Activated B cell treated with CpG ODN at 0.5 μM for 24 hours (primary cell): ENCODE measurements at regions not wholly inside any gene's neighbourhood (a gene's known extent, or its start where the extent isn't known, plus 50 kb on each side); places are given as distances from the start of the nearest gene placed in this dataset.

Experiments used
- ATAC-seq: fragments of 200-7000 bp; cut with Tn5 transposase; one replicate; pipeline ENCODE4 v1.10.0; 2021; ENCODE audit warnings: low read depth, mild to moderate bottlenecking, moderate library complexity
- CTCF ChIA-PET: fragments of 350-600 bp; sonication (Branson Sonifier 250); formaldehyde crosslinking; loops from one replicate; lab custom pipeline; 2021; ENCODE audit warnings: antibody characterized with exemption; lab: Charles Lee
- POLR2A ChIA-PET: fragments of 350-600 bp; sonication (Branson Sonifier 250); formaldehyde crosslinking; loops from one replicate; lab custom pipeline; 2021; ENCODE audit warnings: antibody characterized with exemption; lab: Charles Lee
- DNase-seq: peaks from one replicate; pipeline ENCODE4 v3.0.0; 2022
- H3K27ac Mint-ChIP-seq: one replicate; pipeline ENCODE4 v1.8.0; 2020; ENCODE audit warnings: mixed read lengths
- H3K27me3 Mint-ChIP-seq: one replicate; pipeline ENCODE4 v1.8.0; 2021; ENCODE audit warnings: mixed read lengths
- H3K36me3 Mint-ChIP-seq: one replicate; pipeline ENCODE4 v1.8.0; 2021; ENCODE audit warnings: low read depth, mixed read lengths
- H3K4me1 Mint-ChIP-seq: one replicate; pipeline ENCODE4 v1.8.0; 2021; ENCODE audit warnings: mixed read lengths
- H3K4me3 Mint-ChIP-seq: one replicate; pipeline ENCODE4 v1.8.0; 2020; ENCODE audit warnings: mild to moderate bottlenecking, mixed read lengths
- H3K9me3 Mint-ChIP-seq: one replicate; pipeline ENCODE4 v1.8.0; 2020; ENCODE audit warnings: mixed read lengths
- intact Hi-C: fragments of 100-400 bp; cut with micrococcal nuclease; formaldehyde crosslinking; loops from one replicate; pipeline ENCODE4 v1.15.1; 2024
- TF ChIP-seq, protein P1 (sequence below): fragments of 200-600 bp; IDR thresholded peaks from one replicate; pipeline ENCODE4 v1.8.0; 2022; ENCODE audit warnings: antibody characterized with exemption, mild to moderate bottlenecking

DNA sequence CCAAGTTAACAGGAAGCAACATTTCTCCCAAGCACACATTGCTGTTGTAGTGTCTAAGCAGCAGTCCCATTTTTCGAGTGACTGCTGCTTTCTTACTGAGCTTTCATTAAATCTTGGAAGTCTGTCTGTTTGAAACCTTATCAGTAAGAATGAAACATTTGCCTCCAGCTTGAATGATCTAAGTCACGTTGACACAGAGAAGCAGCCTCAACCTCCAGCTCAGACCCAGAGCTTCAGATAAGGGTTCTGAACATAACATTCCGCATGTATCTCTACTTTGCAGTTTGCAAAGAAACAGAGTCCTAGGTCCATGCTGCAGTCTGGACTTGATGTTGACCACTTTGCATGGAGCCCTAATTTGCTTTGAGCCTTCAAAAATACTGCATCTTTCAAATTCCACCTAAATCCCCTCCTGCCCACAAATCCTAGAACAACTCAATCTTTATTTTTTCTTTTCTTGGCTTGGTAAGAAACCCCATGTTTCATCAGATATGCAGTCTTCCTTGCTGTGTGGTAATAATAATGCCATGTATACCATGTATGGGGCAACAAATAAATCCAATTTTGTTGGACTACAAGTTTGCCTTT is 698.7 kb upstream of the IGFBP3 start:
- Mint-ChIP-seq H3K4me1 (no peaks in the 10 kb centered on the region), H3K27ac (no peak overlapping the region), H3K9me3 (peaks cover 3% of the 10 kb centered on the region), H3K36me3 (no peaks in the 10 kb centered on the region), H3K4me3 (no peak overlapping the region), H3K27me3 (no peaks in the 10 kb centered on the region)
- TF ChIP-seq, protein P1, sequence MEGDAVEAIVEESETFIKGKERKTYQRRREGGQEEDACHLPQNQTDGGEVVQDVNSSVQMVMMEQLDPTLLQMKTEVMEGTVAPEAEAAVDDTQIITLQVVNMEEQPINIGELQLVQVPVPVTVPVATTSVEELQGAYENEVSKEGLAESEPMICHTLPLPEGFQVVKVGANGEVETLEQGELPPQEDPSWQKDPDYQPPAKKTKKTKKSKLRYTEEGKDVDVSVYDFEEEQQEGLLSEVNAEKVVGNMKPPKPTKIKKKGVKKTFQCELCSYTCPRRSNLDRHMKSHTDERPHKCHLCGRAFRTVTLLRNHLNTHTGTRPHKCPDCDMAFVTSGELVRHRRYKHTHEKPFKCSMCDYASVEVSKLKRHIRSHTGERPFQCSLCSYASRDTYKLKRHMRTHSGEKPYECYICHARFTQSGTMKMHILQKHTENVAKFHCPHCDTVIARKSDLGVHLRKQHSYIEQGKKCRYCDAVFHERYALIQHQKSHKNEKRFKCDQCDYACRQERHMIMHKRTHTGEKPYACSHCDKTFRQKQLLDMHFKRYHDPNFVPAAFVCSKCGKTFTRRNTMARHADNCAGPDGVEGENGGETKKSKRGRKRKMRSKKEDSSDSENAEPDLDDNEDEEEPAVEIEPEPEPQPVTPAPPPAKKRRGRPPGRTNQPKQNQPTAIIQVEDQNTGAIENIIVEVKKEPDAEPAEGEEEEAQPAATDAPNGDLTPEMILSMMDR = no peak
- ATAC-seq = no peak
- DNase-seq = no peak
- intact Hi-C loops = no loop called here
- CTCF ChIA-PET = no interaction called here
- POLR2A ChIA-PET = no interaction called here

DNA sequence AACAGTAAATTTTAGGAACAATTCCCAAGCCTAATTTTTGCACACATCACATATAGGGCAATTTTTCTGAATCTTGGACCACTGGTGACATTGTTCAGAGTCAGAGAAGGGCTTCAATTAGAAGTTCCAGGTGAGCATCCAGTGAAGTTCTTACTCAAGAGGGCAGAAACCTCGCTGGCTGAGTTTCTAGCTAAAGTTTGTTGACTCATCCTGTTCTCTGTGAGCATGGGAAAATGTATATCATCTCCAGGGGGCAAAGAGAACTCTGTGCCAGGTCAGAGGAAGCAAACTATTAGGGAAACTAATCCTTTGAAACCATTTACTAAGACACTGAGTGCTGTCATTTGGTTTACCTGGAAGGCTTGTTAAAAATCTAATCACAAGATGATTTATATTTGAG is 695.6 kb upstream of the IGFBP3 start:
- ATAC-seq (no peak), DNase-seq (no peak)
- POLR2A ChIA-PET = no interaction called here
- no peaks in the 10 kb centered on the region for H3K4me1 Mint-ChIP-seq
- H3K4me3 Mint-ChIP-seq = no peak overlapping the region
- H3K27ac Mint-ChIP-seq = no peak overlapping the region
- CTCF ChIA-PET = no interaction called here
- intact Hi-C loops = no loop called here
- TF ChIP-seq, protein P1 = no peak
- no peaks in the 10 kb centered on the region for H3K36me3 Mint-ChIP-seq
- H3K9me3 Mint-ChIP-seq = peaks cover 3% of the 10 kb centered on the region
- no peaks in the 10 kb centered on the region for H3K27me3 Mint-ChIP-seq

DNA sequence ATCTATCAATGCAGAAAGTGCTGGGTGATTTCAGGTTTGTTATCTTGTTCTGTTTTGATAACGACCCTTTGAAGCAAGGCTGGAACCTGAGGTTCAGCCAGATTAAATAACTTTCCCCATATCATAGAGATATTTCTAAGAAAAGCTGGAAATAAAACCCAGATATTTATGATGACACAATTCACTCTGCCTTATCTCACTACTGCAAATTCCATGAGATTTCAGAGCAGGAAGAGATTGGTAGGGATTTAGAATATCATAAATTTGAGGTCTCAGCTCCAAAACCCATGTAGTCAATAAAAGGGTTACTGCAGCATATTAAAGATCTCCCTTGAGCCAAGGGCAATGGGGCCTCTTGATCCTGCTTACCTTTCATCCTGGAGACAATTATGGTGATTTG is 692.5 kb upstream of the IGFBP3 start:
- Mint-ChIP-seq H3K27ac (no peak overlapping the region), H3K4me3 (no peak overlapping the region), H3K36me3 (no peaks in the 10 kb centered on the region), H3K4me1 (no peaks in the 10 kb centered on the region), H3K27me3 (no peaks in the 10 kb centered on the region), H3K9me3 (peaks cover 3% of the 10 kb centered on the region)
- CTCF ChIA-PET = no interaction called here
- DNase-seq (no peak), ATAC-seq (no peak)
- TF ChIP-seq, protein P1 = no peak
- intact Hi-C loops = no loop called here
- POLR2A ChIA-PET = no interaction called here

DNA sequence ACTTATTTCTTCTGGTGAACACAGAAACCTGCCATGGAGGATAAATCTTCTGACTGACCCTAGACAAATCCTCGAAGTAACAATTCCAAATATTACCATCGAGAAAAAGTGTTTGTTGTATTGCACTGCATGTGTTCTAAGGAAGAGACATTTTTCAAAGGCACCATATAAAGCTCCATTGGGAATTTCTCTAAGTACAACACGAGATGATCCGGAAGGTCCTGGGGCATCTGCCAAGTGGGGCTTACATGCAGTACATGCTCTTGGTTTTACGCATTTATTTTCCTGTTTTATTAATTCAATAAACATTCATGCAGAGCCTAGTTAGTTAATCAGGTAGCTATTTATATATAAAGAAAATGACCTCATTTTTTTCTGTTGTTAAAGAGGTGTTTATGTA is 692.0 kb upstream of the IGFBP3 start:
- ATAC-seq = no peak
- Mint-ChIP-seq H3K27me3 (no peaks in the 10 kb centered on the region), H3K36me3 (no peaks in the 10 kb centered on the region), H3K4me3 (no peak overlapping the region), H3K27ac (no peak overlapping the region), H3K9me3 (peaks cover 3% of the 10 kb centered on the region), H3K4me1 (no peaks in the 10 kb centered on the region)
- DNase-seq = no peak
- intact Hi-C loops = no loop called here
- POLR2A ChIA-PET = no interaction called here
- CTCF ChIA-PET = no interaction called here
- TF ChIP-seq, protein P1 = no peak

DNA sequence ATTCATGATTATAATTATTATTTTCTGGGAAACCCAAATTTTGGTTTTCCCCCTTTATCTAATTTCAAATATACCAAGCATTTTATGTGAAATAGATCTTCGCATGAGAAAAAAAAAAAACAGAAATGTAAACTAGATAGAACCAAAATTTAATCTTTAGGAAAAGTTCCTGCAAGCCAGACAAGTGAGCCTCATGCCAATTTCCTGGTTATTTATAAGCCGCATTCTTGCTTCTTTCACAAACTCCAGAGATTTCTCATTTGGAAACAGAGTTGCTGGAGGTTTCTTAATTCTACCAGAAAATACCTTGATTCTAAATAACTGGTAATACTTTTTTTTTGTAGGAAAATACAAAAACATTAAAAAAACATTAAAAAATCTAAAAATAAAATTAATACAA is 690.4 kb upstream of the IGFBP3 start:
- TF ChIP-seq, protein P1 = no peak
- ATAC-seq = no peak
- no peaks in the 10 kb centered on the region for H3K27me3 Mint-ChIP-seq
- DNase-seq = no peak
- ChIA-PET POLR2A (no interaction called here), CTCF (no interaction called here)
- intact Hi-C loops = no loop called here
- no peak overlapping the region for H3K4me3 Mint-ChIP-seq
- no peaks in the 10 kb centered on the region for H3K9me3 Mint-ChIP-seq
- no peaks in the 10 kb centered on the region for H3K4me1 Mint-ChIP-seq
- no peak overlapping the region for H3K27ac Mint-ChIP-seq
- no peaks in the 10 kb centered on the region for H3K36me3 Mint-ChIP-seq
